ENCODE measurements at regions not wholly inside any gene's neighbourhood (a gene's known extent, or its start where the extent isn't known, plus 50 kb on each side); places are given as distances from the start of the nearest gene placed in this dataset.

GRCh38 chr12:98179151-98179550 is 336.2 kb upstream of the TMPO start:
- Histone ChIP-seq H3K4me2 (ENCODE audit: low read depth, low read length) (no peak overlapping the region), H3K9me3 (replicated peaks; ENCODE audit: insufficient read depth, low read length) (no peaks in the 10 kb centered on the region), H3K27ac (ENCODE audit: low read length) (no peak overlapping the region), H3K9me2 (replicated peaks; ENCODE audit: insufficient read depth, low read length) (no peaks in the 10 kb centered on the region), H2AFZ (ENCODE audit: low read length) (no peak overlapping the region), H3K4me3 (ENCODE audit: low read length) (no peak overlapping the region), H3K79me2 (ENCODE audit: low read length) (no peaks in the 10 kb centered on the region), H3F3A (ENCODE audit: insufficient read depth, low read length) (no peaks in the 10 kb centered on the region), H3K27me3 (replicated peaks; ENCODE audit: insufficient read depth, low read length) (no peaks in the 10 kb centered on the region), H3K4me1 (ENCODE audit: low read length) (no peaks in the 10 kb centered on the region), H3K36me3 (replicated peaks; ENCODE audit: insufficient read depth, low read length) (no peaks in the 10 kb centered on the region), H3K9ac (ENCODE audit: low read length) (no peak overlapping the region), H4K20me1 (ENCODE audit: insufficient read depth, low read length) (no peaks in the 10 kb centered on the region)
- no peak for TF ChIP-seq EZH2phosphoT487 (IDR thresholded peaks at IDR 0.05; ENCODE audit: low read length)
- no peak for DNase-seq

GRCh38 chr12:98180603-98181002 is 334.8 kb upstream of the TMPO start:
- no peaks in the 10 kb centered on the region for H4K20me1 ChIP-seq (ENCODE audit: insufficient read depth, low read length)
- TF ChIP-seq EZH2phosphoT487 (IDR thresholded peaks at IDR 0.05; ENCODE audit: low read length) (no peak), EZH2 (optimal IDR thresholded peaks at IDR 0.05; ENCODE audit: low read depth, low read length) (no peak), CTCF (IDR thresholded peaks at IDR 0.05; ENCODE audit: low read length) (no peak)
- H3K27ac ChIP-seq (ENCODE audit: low read length), result no peak overlapping the region

GRCh38 chr12:98182821-98183220 is 332.6 kb upstream of the TMPO start:
- Histone ChIP-seq H3K4me3 (ENCODE audit: low read length) (no peak overlapping the region), H2AFZ (ENCODE audit: low read length) (no peak overlapping the region), H3K9me2 (replicated peaks; ENCODE audit: insufficient read depth, low read length) (no peaks in the 10 kb centered on the region), H3K4me1 (ENCODE audit: low read length) (no peaks in the 10 kb centered on the region), H3K9me3 (replicated peaks; ENCODE audit: insufficient read depth, low read length) (no peaks in the 10 kb centered on the region), H4K20me1 (ENCODE audit: insufficient read depth, low read length) (no peaks in the 10 kb centered on the region), H3K79me2 (ENCODE audit: low read length) (no peaks in the 10 kb centered on the region), H3K9ac (ENCODE audit: low read length) (no peak overlapping the region), H3F3A (ENCODE audit: insufficient read depth, low read length) (no peaks in the 10 kb centered on the region), H3K27me3 (replicated peaks; ENCODE audit: insufficient read depth, low read length) (no peaks in the 10 kb centered on the region), H3K36me3 (replicated peaks; ENCODE audit: insufficient read depth, low read length) (no peaks in the 10 kb centered on the region), H3K27ac (ENCODE audit: low read length) (no peak overlapping the region), H3K4me2 (ENCODE audit: low read depth, low read length) (no peak overlapping the region)
- no peak for DNase-seq
- no peak for TF ChIP-seq CTCF (IDR thresholded peaks at IDR 0.05; ENCODE audit: low read length)
- TF ChIP-seq EZH2 (optimal IDR thresholded peaks at IDR 0.05; ENCODE audit: low read depth, low read length), result no peak
- no peak for TF ChIP-seq EZH2phosphoT487 (IDR thresholded peaks at IDR 0.05; ENCODE audit: low read length)

More at GRCh38 chr12:98180603-98181002, 334.8 kb upstream of the TMPO start:
- Histone ChIP-seq H3K4me3 (ENCODE audit: low read length) (no peak overlapping the region), H3K27me3 (replicated peaks; ENCODE audit: insufficient read depth, low read length) (no peaks in the 10 kb centered on the region), H3K79me2 (ENCODE audit: low read length) (no peaks in the 10 kb centered on the region), H3K9ac (ENCODE audit: low read length) (no peak overlapping the region), H3K36me3 (replicated peaks; ENCODE audit: insufficient read depth, low read length) (no peaks in the 10 kb centered on the region), H3K4me1 (ENCODE audit: low read length) (no peaks in the 10 kb centered on the region), H3K4me2 (ENCODE audit: low read depth, low read length) (no peak overlapping the region), H2AFZ (ENCODE audit: low read length) (no peak overlapping the region), H3K9me3 (replicated peaks; ENCODE audit: insufficient read depth, low read length) (no peaks in the 10 kb centered on the region), H3F3A (ENCODE audit: insufficient read depth, low read length) (no peaks in the 10 kb centered on the region), H3K9me2 (replicated peaks; ENCODE audit: insufficient read depth, low read length) (no peaks in the 10 kb centered on the region)
- no peak for DNase-seq

- Histone ChIP-seq H3K27me3 (replicated peaks; ENCODE audit: insufficient read depth, low read length) (no peaks in the 10 kb centered on the region), H4K20me1 (ENCODE audit: insufficient read depth, low read length) (no peaks in the 10 kb centered on the region), H2AFZ (ENCODE audit: low read length) (no peak overlapping the region), H3K9me3 (replicated peaks; ENCODE audit: insufficient read depth, low read length) (no peaks in the 10 kb centered on the region), H3K27ac (ENCODE audit: low read length) (no peak overlapping the region), H3F3A (ENCODE audit: insufficient read depth, low read length) (no peaks in the 10 kb centered on the region), H3K4me1 (ENCODE audit: low read length) (no peaks in the 10 kb centered on the region), H3K4me3 (ENCODE audit: low read length) (no peak overlapping the region), H3K9ac (ENCODE audit: low read length) (no peak overlapping the region), H3K4me2 (ENCODE audit: low read depth, low read length) (no peak overlapping the region), H3K36me3 (replicated peaks; ENCODE audit: insufficient read depth, low read length) (no peaks in the 10 kb centered on the region), H3K79me2 (ENCODE audit: low read length) (no peaks in the 10 kb centered on the region), H3K9me2 (replicated peaks; ENCODE audit: insufficient read depth, low read length) (no peaks in the 10 kb centered on the region)
- no peak for TF ChIP-seq EZH2phosphoT487 (IDR thresholded peaks at IDR 0.05; ENCODE audit: low read length)
- TF ChIP-seq EZH2 (optimal IDR thresholded peaks at IDR 0.05; ENCODE audit: low read depth, low read length), result no peak
- no peak for TF ChIP-seq CTCF (IDR thresholded peaks at IDR 0.05; ENCODE audit: low read length)
- DNase-seq, result no peak
Measured at GRCh38 chr12:98185606-98186005, 329.8 kb upstream of the TMPO start.
